ENCODE measurements at regions not wholly inside any gene's neighbourhood (a gene's known extent, or its start where the extent isn't known, plus 50 kb on each side); places are given as distances from the start of the nearest gene placed in this dataset.

- no peak for TF ChIP-seq AEBP2 (tag by site-specific recombination; IDR thresholded peaks at IDR 0.05; ENCODE audit: borderline replicate concordance)
Observed at GRCh38 chr13:28563609-28564008, 68.7 kb upstream of the FLT1 start (continued).

- POLR2A ChIA-PET = no interaction called here
- H3K36me3 ChIP-seq (ENCODE audit: control insufficient read depth in 2 of 2, insufficient read depth in 1 of 2, low read length in 2 of 2) = no peaks in the 10 kb centered on the region
- no peaks in the 10 kb centered on the region for H3K4me1 ChIP-seq (ENCODE audit: control insufficient read depth, insufficient read depth, low read length)
- CTCF ChIA-PET = no interaction called here
- no peak overlapping the region for H3K27ac ChIP-seq (ENCODE audit: extremely low read depth, low read depth, low read length)
- no peak overlapping the region for H3K4me3 ChIP-seq (ENCODE audit: low read depth, low read length)
- TF ChIP-seq ZNF704 (tag by site-specific recombination; IDR thresholded peaks at IDR 0.05) = no peak
- TF ChIP-seq GLI2 (tag by site-specific recombination; IDR thresholded peaks at IDR 0.05; ENCODE audit: borderline replicate concordance, low read depth) = no peak
- no peak for TF ChIP-seq ZSCAN18 (tag by site-specific recombination; IDR thresholded peaks at IDR 0.05)
- no peak for TF ChIP-seq ZBTB11 (tag by site-specific recombination; conservative IDR thresholded peaks at IDR 0.05; ENCODE audit: low read depth)
- peak; percentile 64; the same call in 1 of the 2 replicates for TF ChIP-seq BCL6B (tag by site-specific recombination; IDR thresholded peaks at IDR 0.05)
- TF ChIP-seq ZNF19 (tag by site-specific recombination; IDR thresholded peaks at IDR 0.05; ENCODE audit: low read depth) = no peak
- no peaks in the 10 kb centered on the region for H3K9me3 ChIP-seq (ENCODE audit: control insufficient read depth, insufficient read depth, low read depth, low read length)
Observed at GRCh38 chr13:28560612-28561011, 65.7 kb upstream of the FLT1 start.

- TF ChIP-seq ZNF280D (tag by site-specific recombination; IDR thresholded peaks at IDR 0.05) (no peak), HOXA7 (CRISPR knock-in tag; IDR thresholded peaks at IDR 0.05; ENCODE audit: borderline replicate concordance) (no peak), ZNF169 (tag by site-specific recombination; IDR thresholded peaks at IDR 0.05) (no peak), EGR2 (tag by site-specific recombination; IDR thresholded peaks at IDR 0.05; ENCODE audit: low read depth) (no peak), ZNF488 (tag by site-specific recombination; IDR thresholded peaks at IDR 0.05) (no peak), ZBTB1 (tag by site-specific recombination; IDR thresholded peaks at IDR 0.05) (no peak), KLF8 (tag by site-specific recombination; IDR thresholded peaks at IDR 0.05) (no peak)
- H3K9me3 ChIP-seq (ENCODE audit: control insufficient read depth, insufficient read depth, low read depth, low read length) = no peaks in the 10 kb centered on the region
- no peak overlapping the region for H3K4me3 ChIP-seq (ENCODE audit: low read depth, low read length)
- H3K27ac ChIP-seq (ENCODE audit: extremely low read depth, low read depth, low read length) = no peak overlapping the region
- ChIA-PET CTCF (interaction anchor here (0.7 kb wide), 1 partner anchor 70 kb away, joined by 3 read pairs; no protein-coding TSS in a partner anchor), POLR2A (no interaction called here)
- H3K36me3 ChIP-seq (ENCODE audit: control insufficient read depth in 2 of 2, insufficient read depth in 1 of 2, low read length in 2 of 2) = no peaks in the 10 kb centered on the region
- H3K4me1 ChIP-seq (ENCODE audit: control insufficient read depth, insufficient read depth, low read length) = no peaks in the 10 kb centered on the region
Observed at GRCh38 chr13:28559636-28560259, 64.8 kb upstream of the FLT1 start.

All from HEK293 (cell line).